Stimulated activated naive CD8-positive, alpha-beta T cell treated with anti-CD3 and anti-CD28 coated beads, Interleukin-15, Interleukin-2, amounts not matched to agents 100 ng/mL and 50 ng/mL, for 24 hours (primary cell): ENCODE measurements at regions not wholly inside any gene's neighbourhood (a gene's known extent, or its start where the extent isn't known, plus 50 kb on each side); places are given as distances from the start of the nearest gene placed in this dataset.
A peak's percentile ranks its signal among the peaks of the same experiment; 100 is the strongest.

ENCODE experiments used
- H3K27ac Mint-ChIP-seq: one replicate; pipeline ENCODE4 v1.8.0; 2021; ENCODE audit warnings: mild to moderate bottlenecking, mixed read lengths
- H3K27me3 Mint-ChIP-seq: one replicate; pipeline ENCODE4 v1.8.0; 2021; ENCODE audit warnings: mixed read lengths
- H3K36me3 Mint-ChIP-seq: one replicate; pipeline ENCODE4 v1.8.0; 2021; ENCODE audit warnings: low read depth, mixed read lengths
- H3K4me1 Mint-ChIP-seq: one replicate; pipeline ENCODE4 v1.8.0; 2021; ENCODE audit warnings: low read depth, mixed read lengths
- H3K4me3 Mint-ChIP-seq: one replicate; pipeline ENCODE4 v1.8.0; 2021; ENCODE audit warnings: mild to moderate bottlenecking, mixed read lengths
- H3K9me3 Mint-ChIP-seq: one replicate; pipeline ENCODE4 v1.8.0; 2021; ENCODE audit warnings: mixed read lengths

DNA sequence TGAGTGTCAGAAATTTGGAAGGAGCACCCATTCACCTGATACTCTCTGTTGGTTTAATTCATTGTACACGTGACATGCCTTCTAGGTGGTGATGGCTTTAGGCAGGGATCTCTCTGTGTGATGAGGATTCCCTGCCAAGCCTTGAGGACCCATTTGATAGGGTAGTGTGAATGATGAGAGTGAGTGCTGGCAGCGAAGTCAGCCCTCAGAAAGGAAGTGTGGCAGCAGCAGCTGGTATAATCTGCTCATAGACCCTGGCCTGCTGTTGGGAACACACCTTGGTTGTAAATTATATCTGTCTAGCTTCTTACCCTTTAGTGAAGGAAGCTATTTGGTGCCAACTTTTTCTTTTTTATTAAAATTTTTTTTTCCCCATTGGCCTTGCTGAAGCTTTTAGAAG lies 164.5 kb downstream of the HAUS1 start:
- Mint-ChIP-seq H3K4me1 (peaks cover 50% of the 10 kb centered on the region), H3K4me3 (no peak overlapping the region), H3K9me3 (no peaks in the 10 kb centered on the region), H3K36me3 (peaks cover 53% of the 10 kb centered on the region), H3K27me3 (no peaks in the 10 kb centered on the region), H3K27ac (peak overlapping the region; percentile 56)

DNA sequence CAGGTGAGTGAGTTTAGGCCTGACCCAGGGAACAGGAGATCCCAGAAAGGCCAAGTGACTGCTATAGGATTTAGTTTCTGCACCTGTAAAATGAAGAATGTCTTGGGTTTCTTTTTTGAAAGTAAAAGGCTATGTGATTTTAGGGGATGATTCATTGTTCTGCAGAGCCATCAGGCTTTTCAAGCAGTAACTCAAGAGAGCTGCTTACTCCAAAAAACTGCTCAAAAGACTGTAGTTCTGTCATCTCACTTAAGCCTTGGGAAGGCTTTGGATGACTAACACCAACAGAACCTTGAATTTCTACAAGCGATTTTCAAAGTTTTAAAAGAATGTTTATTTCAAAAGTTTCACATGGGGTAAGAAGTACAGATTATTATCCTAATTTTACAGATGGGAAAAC lies 165.1 kb downstream of the HAUS1 start:
- Mint-ChIP-seq H3K27ac (peak overlapping the region; percentile 11), H3K27me3 (no peaks in the 10 kb centered on the region), H3K4me1 (peaks cover 44% of the 10 kb centered on the region)

DNA sequence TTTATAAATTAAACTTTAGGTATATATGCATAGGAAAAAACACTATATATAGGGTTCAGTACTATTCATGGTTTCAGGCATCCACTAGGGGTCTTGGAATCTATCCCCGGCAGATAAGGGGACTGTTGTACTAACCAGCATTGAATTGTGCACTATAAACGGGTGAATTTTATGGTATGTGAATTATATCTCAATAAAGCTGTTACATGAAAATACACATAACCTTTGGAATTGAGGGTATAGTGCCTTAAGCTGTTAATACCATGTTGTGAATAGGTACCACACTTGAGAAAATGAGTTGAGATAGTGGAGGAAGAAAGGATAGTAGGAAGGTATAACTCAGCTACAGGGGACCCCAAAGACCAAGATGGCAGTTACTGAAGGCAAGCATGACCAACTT lies 167.3 kb downstream of the HAUS1 start:
- H3K27me3 Mint-ChIP-seq, result no peaks in the 10 kb centered on the region
- no peak overlapping the region for H3K27ac Mint-ChIP-seq
- peaks cover 30% of the 10 kb centered on the region for H3K36me3 Mint-ChIP-seq
- H3K9me3 Mint-ChIP-seq, result no peaks in the 10 kb centered on the region
- H3K4me1 Mint-ChIP-seq, result peaks cover 22% of the 10 kb centered on the region
- H3K4me3 Mint-ChIP-seq, result no peak overlapping the region

More for the DNA sequence above, 165.1 kb downstream of the HAUS1 start:
- Mint-ChIP-seq H3K9me3 (no peaks in the 10 kb centered on the region), H3K4me3 (no peak overlapping the region), H3K36me3 (peaks cover 47% of the 10 kb centered on the region)

GRCh38 chr18:46273861-46274260 lies 169.7 kb downstream of the HAUS1 start:
- H3K27me3 Mint-ChIP-seq, result no peaks in the 10 kb centered on the region
- peaks cover 20% of the 10 kb centered on the region for H3K4me1 Mint-ChIP-seq
- H3K9me3 Mint-ChIP-seq, result no peaks in the 10 kb centered on the region
- no peak overlapping the region for H3K4me3 Mint-ChIP-seq
- peaks cover 11% of the 10 kb centered on the region for H3K36me3 Mint-ChIP-seq
- H3K27ac Mint-ChIP-seq, result peak overlapping the region; percentile 12

GRCh38 chr18:46274266-46274665 lies 170.1 kb downstream of the HAUS1 start:
- Mint-ChIP-seq H3K9me3 (no peaks in the 10 kb centered on the region), H3K4me1 (peaks cover 16% of the 10 kb centered on the region), H3K4me3 (no peak overlapping the region), H3K27ac (peak overlapping the region; percentile 12), H3K27me3 (no peaks in the 10 kb centered on the region), H3K36me3 (peaks cover 7% of the 10 kb centered on the region)

DNA sequence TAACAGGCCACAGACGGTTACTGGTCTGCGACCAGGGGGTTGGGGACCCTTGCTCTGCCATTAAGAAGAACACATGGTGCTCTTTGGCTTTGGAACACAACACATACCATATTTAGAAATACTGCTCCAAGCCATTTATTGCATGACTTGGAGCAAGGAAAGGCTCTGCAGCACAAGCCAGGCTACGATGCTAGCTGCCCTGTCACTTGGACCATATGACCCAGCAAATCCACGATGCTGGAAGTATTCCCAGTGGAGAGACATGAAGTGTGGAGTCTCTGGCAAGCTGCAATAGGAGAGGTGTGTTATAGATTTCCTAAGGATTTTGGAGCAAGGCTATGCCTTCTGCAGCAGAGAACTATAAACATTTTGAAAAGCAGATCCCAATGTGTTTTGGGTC lies 171.2 kb downstream of the HAUS1 start:
- H3K27me3 Mint-ChIP-seq, result no peaks in the 10 kb centered on the region
- peaks cover 3% of the 10 kb centered on the region for H3K36me3 Mint-ChIP-seq
- H3K4me3 Mint-ChIP-seq, result no peak overlapping the region
- peaks cover 14% of the 10 kb centered on the region for H3K4me1 Mint-ChIP-seq
- H3K27ac Mint-ChIP-seq, result no peak overlapping the region
- no peaks in the 10 kb centered on the region for H3K9me3 Mint-ChIP-seq

DNA sequence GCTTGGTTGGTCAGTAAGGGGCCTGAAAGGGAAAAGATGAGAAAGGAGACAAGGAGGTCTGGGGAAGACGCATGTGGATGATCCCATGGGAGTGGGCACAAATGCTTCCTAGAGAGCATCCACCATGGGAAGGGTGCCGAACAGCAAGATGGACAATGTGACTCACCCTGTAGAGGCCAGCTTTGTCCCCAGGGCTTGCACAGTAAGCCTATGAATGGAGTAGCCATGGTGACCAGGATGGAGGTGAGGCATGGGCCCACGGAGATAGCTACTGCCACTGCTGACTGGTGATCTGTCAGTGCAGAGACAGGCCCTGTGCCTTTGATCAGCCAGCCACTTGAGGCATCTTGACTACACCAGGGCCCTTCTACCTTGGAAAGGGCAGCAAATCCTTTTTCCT lies 172.6 kb downstream of the HAUS1 start:
- Mint-ChIP-seq H3K27me3 (no peaks in the 10 kb centered on the region), H3K27ac (no peak overlapping the region), H3K9me3 (no peaks in the 10 kb centered on the region), H3K36me3 (no peaks in the 10 kb centered on the region), H3K4me1 (peaks cover 14% of the 10 kb centered on the region), H3K4me3 (no peak overlapping the region)

DNA sequence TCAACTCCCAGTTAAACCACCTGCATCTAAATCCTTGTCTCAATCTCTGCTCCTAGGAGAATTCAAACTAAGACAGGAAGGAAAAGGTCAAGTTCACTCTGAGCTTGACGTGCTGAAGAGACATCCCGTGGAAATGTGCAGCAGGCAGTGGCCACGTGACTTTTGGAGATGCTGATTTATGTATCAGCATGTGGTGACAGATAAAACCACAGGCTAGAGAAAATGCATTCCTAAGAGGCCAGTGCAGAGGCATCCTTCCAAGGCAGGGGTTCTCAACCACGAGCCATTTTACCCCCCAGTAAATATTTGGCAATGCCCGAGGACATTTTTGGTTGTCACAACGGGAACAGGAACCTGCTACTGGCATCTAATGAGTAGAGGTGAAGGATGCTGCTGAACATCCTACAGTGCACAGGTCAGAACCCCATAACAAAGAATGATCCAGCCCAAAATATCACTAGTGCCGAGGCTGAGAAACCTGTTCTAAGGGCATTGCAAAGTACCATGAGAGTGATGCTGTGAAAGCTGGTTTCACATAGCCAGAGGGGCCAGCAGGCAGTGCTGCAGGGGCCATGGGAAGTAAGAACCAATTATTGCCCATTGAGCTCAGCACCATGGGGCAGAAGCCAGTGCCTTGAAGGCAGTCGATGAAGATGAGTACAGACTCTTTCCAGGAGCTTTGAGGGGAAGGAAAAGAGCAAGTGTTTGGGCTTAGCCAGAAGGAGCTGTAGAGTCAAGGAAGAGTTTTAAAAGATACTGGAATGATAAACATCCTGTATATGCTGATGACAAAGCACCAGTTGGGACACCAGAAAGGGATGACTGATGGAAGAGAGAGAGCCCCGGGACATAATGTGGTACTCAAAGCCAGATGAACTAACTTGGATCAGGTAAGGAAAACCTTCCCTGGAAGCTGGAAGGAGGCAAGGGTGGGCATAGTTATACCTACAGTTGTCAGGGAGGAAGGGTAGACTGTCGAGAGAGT lies 174.6 kb downstream of the HAUS1 start:
- peak overlapping the region; percentile 13 for H3K27ac Mint-ChIP-seq
- H3K36me3 Mint-ChIP-seq, result no peaks in the 10 kb centered on the region
- H3K4me3 Mint-ChIP-seq, result no peak overlapping the region
- peaks cover 14% of the 10 kb centered on the region for H3K4me1 Mint-ChIP-seq
- H3K27me3 Mint-ChIP-seq, result no peaks in the 10 kb centered on the region
- no peaks in the 10 kb centered on the region for H3K9me3 Mint-ChIP-seq

DNA sequence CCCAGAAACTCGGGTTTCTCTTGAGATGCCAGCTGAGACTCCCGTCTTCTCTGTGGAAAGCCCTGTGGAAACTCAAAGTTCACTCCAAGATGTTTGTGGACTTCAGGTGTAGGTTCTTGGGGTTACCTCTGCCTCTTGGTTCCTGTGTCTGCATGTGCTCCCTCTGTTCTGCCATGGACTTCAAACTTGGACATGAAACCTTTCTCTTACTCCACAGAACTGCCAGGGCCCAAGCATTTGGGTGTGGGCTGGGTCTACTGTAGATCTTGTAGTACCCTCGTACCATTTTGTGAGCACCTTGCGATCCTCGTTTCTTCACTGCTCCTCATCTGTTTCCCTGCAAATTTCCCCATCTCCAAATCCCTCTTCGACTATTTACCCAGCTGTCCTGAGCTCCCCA lies 175.5 kb downstream of the HAUS1 start:
- Mint-ChIP-seq H3K9me3 (no peaks in the 10 kb centered on the region), H3K27me3 (no peaks in the 10 kb centered on the region), H3K4me3 (no peak overlapping the region), H3K27ac (no peak overlapping the region), H3K4me1 (peaks cover 14% of the 10 kb centered on the region), H3K36me3 (no peaks in the 10 kb centered on the region)

DNA sequence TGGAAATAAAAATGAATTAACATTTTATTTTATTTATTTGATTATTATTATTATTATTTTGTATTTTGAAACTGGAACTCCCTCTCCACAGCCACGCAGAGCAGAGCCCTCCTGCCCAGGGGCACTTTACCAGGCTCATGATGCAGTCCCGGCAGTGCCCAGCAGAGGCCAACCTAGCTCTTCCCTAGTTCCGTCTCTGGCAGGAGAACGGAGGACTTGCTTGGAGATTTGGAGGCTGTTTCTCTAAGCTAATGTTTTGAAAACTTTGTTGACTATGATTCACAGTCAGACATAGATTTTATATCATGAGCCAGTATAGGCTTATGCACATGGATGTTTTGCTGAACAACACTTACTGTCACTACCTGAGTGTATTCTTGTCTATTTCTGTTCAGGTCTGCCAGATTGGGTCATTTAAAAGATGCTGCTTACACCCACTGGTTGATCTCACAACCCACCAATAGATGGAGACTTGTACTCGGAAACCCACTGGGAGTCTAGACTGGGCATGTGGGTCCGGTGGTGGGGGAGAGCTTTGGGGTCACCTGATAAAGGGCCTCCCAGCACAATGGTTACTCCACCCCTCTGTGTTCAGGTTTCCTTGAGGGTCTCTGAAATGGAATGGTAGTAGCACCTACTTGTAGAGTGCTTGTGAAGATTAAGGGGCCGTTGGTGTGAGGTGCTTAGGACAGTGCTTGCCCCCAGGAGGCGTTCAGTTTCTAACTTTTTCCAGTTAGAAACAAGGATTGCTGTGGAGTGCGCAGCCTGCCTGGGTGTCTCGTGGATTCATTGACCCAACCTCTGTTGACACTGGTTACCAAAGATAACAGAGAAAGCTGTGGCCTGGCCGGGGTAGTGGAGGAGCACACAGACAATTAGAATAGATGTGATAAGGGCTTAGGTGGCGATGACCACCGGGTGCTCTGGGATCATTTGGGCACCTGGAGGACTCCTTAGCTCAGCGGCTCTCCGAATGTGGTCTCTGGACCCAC lies 177.3 kb downstream of the HAUS1 start:
- Mint-ChIP-seq H3K9me3 (no peaks in the 10 kb centered on the region), H3K4me1 (peaks cover 14% of the 10 kb centered on the region), H3K36me3 (no peaks in the 10 kb centered on the region), H3K27ac (no peak overlapping the region), H3K4me3 (no peak overlapping the region), H3K27me3 (no peaks in the 10 kb centered on the region)

GRCh38 chr18:46282177-46282570 lies 178.0 kb downstream of the HAUS1 start:
- Mint-ChIP-seq H3K9me3 (no peaks in the 10 kb centered on the region), H3K4me1 (peaks cover 14% of the 10 kb centered on the region), H3K4me3 (no peak overlapping the region), H3K36me3 (no peaks in the 10 kb centered on the region), H3K27ac (no peak overlapping the region), H3K27me3 (no peaks in the 10 kb centered on the region)

- H3K27me3 Mint-ChIP-seq, result no peaks in the 10 kb centered on the region
- no peak overlapping the region for H3K4me3 Mint-ChIP-seq
- H3K9me3 Mint-ChIP-seq, result no peaks in the 10 kb centered on the region
- H3K36me3 Mint-ChIP-seq, result no peaks in the 10 kb centered on the region
- peaks cover 12% of the 10 kb centered on the region for H3K4me1 Mint-ChIP-seq
- no peak overlapping the region for H3K27ac Mint-ChIP-seq
Observed at GRCh38 chr18:46282646-46283045, 178.5 kb downstream of the HAUS1 start.

DNA sequence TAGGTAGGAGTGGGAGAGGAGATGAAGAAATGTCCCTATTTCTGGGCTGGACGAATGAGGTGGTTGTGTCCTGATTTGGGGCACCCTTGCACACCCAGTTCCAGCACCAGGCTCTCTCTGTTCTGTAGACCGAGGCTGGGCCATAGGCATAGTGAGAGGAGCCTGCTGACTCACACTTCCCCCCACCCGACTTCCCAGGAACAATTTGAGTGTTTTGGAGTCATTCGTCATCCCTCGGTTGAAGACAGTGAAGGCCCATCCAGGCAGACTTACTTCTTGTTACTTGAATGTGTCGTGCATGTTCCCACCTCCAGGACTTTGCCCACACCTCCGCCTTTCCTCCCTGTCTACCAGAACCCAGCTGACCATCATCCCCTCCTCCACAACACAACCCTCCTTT lies 179.1 kb downstream of the HAUS1 start:
- Mint-ChIP-seq H3K27ac (no peak overlapping the region), H3K9me3 (no peaks in the 10 kb centered on the region), H3K27me3 (no peaks in the 10 kb centered on the region), H3K4me1 (peaks cover 5% of the 10 kb centered on the region), H3K36me3 (no peaks in the 10 kb centered on the region), H3K4me3 (no peak overlapping the region)

DNA sequence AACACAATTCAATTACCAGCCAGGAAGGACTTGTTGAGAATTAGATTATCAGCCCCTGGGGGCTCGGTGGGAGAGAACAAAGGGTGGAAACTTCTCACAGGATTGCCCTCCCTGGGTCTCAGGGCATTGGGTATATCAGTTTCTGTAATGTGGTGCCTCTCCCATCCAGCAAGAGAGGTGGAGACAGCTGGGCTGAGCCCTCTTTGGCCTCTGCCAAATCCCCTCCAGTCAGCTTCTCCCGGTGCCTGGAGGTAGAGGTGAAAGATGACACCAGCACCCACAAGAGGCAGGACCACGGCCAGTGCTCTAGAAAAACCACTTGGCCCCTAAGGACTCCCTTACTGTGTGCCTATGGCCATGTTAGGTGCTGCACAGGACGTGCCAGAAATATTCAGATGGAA lies 179.7 kb downstream of the HAUS1 start:
- no peaks in the 10 kb centered on the region for H3K4me1 Mint-ChIP-seq
- H3K9me3 Mint-ChIP-seq, result no peaks in the 10 kb centered on the region
- no peak overlapping the region for H3K4me3 Mint-ChIP-seq
- H3K27me3 Mint-ChIP-seq, result no peaks in the 10 kb centered on the region
- H3K27ac Mint-ChIP-seq, result no peak overlapping the region
- no peaks in the 10 kb centered on the region for H3K36me3 Mint-ChIP-seq

- H3K27ac Mint-ChIP-seq, result no peak overlapping the region
Observed at GRCh38 chr18:46289463-46289862, 185.3 kb downstream of the HAUS1 start.

More at GRCh38 chr18:46289463-46289862, 185.3 kb downstream of the HAUS1 start:
- Mint-ChIP-seq H3K36me3 (no peaks in the 10 kb centered on the region), H3K4me3 (no peak overlapping the region), H3K4me1 (no peaks in the 10 kb centered on the region), H3K9me3 (no peaks in the 10 kb centered on the region), H3K27me3 (no peaks in the 10 kb centered on the region)
